ENCODE measurements at regions not wholly inside any gene's neighbourhood (a gene's known extent, or its start where the extent isn't known, plus 50 kb on each side); places are given as distances from the start of the nearest gene placed in this dataset.

DNA sequence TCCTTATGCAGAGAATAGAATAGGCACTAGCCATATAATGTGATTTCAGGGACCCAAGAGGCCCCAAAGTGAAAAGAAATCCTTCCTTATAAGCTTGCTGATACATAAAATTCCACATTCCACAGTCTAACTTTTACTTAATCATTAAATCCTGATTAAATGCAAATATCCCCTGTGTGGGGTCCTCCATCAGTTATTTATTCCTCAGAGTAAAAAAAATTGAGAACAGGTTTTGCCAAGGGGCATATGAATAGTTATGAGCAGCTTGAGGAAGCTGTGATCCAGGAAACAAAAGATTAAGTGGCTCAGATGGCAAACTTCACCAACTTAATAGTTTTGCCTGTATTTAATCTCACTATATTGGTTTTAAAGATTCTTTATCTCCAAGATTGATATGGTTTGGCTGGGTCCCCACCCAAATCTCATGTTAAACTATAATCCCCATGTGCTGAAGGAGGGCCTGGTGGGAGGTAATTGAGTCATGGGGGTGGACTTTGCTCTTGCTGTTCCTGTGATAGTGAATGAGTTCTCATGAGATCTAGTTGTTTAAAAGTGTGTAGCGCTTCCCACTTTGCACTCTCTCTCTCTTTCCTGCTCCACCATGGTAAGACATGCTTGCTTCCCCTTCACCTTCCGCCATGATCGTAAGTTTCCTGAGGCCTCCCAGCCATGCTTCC is 324.9 kb downstream of the NPR3 start:
- no peak for DNase-seq (ENCODE audit: low spot score)
- Mint-ChIP-seq H3K36me3 (no peaks in the 10 kb centered on the region), H3K27ac (no peak overlapping the region), H3K4me3 (no peak overlapping the region), H3K4me1 (ENCODE audit: low read depth in 2 of 2) (no peaks in the 10 kb centered on the region), H3K27me3 (no peaks in the 10 kb centered on the region), H3K9me3 (peaks cover 9% of the 10 kb centered on the region)
- ATAC-seq, result no peak

DNA sequence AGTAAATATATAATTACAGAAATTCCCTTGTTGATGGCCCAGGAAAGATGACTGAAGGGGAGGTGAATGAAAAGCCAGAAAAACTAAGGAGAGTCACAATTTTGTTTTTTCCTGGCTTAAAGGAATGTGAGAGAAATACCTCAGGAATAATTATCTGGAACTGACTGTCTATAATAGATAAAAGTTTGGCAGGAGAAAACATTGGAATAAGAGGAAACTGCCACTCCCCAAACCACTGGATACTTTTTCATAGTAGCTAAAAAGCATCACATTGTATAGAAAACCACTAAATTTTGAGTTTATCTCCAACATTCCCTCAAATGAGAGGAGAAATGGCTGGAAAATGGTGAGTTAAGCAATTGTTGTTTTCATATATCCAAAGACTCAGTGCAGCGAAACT is 326.0 kb downstream of the NPR3 start:
- no peaks in the 10 kb centered on the region for H3K4me1 Mint-ChIP-seq (ENCODE audit: low read depth in 2 of 2)
- H3K4me3 Mint-ChIP-seq, result no peak overlapping the region
- no peak for DNase-seq (ENCODE audit: low spot score)
- H3K27ac Mint-ChIP-seq, result no peak overlapping the region
- H3K9me3 Mint-ChIP-seq, result peaks cover 9% of the 10 kb centered on the region
- H3K36me3 Mint-ChIP-seq, result no peaks in the 10 kb centered on the region
- no peak for ATAC-seq
- no peaks in the 10 kb centered on the region for H3K27me3 Mint-ChIP-seq

DNA sequence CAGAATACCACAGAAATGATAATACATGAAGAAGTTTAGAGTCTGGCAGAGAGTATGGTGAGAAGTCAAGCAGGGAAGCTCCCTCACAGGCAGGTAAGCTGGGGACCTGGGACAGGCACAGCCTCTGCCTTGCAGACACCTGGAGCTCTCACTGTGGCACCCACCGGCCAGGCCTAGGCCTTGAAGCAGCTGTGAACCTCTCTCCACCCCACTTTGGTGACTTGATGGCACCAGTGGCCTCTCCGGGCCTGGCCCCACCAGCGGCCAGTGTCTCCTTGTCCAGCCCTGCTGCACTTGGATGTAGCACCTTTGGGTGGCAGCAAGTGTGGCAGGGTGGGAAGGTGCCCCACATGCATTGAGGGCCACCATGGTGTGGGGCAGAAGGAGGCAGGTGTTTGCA is 330.5 kb downstream of the NPR3 start:
- DNase-seq (ENCODE audit: low spot score) (no peak), ATAC-seq (peak in 1 of 2 donors; percentile 52)
- Mint-ChIP-seq H3K9me3 (peaks cover 4% of the 10 kb centered on the region), H3K27ac (no peak overlapping the region), H3K27me3 (no peaks in the 10 kb centered on the region), H3K36me3 (no peaks in the 10 kb centered on the region), H3K4me1 (ENCODE audit: low read depth in 2 of 2) (no peaks in the 10 kb centered on the region), H3K4me3 (no peak overlapping the region)

DNA sequence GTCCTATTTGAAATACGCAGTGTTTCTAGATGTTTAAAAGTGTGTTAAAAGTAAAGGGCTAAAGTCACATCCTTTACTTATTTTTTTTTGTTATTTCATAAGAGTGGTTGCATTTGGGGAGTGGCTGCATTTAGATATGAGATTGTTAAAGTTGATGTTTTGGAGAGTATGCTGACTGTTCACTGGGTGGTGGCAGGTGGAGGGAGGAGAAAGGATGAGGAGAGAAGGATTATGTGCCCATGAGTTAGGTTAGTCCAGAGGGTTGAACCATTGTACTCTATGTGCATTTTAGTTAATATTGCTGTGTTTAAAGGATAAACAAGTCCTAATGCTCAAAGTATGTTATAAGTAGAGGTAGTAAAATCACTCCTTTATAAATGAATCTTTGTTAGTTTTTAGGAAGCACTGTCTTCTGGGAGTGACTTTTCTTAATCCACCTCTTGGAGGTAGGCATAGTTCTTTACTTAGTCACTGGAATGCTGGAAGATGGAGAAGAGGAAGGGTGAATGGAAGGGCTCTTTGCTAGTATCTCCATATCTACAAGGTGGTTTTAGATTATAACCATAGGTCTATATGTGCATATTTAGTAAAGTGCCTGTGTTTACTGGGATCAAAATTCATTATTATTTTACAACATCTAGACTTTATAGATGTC is 332.3 kb downstream of the NPR3 start:
- ATAC-seq (no peak), DNase-seq (ENCODE audit: low spot score) (no peak)
- Mint-ChIP-seq H3K27me3 (no peaks in the 10 kb centered on the region), H3K4me1 (ENCODE audit: low read depth in 2 of 2) (no peaks in the 10 kb centered on the region), H3K36me3 (no peaks in the 10 kb centered on the region), H3K4me3 (no peak overlapping the region), H3K9me3 (peaks cover 4% of the 10 kb centered on the region), H3K27ac (no peak overlapping the region)

DNA sequence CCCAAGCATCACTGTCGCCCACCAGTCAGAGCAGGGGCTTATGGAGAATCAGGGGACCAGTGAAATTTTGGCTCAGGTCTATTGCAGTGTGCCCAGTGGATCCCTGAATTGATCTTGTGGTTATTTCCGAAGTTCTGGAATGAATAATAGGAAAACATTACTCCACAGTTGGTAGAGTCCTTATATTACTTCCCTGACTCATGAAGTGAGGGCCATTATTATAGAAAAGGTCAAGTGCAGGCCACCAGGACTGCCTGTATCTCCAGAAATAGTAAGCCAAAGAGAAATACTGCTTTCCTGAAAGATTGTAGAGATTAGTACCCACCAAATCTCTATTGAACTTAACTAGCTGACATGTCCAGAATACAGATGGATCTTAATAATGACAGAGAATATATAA is 335.0 kb downstream of the NPR3 start:
- H3K4me1 Mint-ChIP-seq (ENCODE audit: low read depth in 2 of 2), result no peaks in the 10 kb centered on the region
- H3K27ac Mint-ChIP-seq, result no peak overlapping the region
- peaks cover 4% of the 10 kb centered on the region for H3K9me3 Mint-ChIP-seq
- no peaks in the 10 kb centered on the region for H3K36me3 Mint-ChIP-seq
- ATAC-seq (no peak), DNase-seq (ENCODE audit: low spot score) (no peak)
- H3K27me3 Mint-ChIP-seq, result no peaks in the 10 kb centered on the region
- no peak overlapping the region for H3K4me3 Mint-ChIP-seq

DNA sequence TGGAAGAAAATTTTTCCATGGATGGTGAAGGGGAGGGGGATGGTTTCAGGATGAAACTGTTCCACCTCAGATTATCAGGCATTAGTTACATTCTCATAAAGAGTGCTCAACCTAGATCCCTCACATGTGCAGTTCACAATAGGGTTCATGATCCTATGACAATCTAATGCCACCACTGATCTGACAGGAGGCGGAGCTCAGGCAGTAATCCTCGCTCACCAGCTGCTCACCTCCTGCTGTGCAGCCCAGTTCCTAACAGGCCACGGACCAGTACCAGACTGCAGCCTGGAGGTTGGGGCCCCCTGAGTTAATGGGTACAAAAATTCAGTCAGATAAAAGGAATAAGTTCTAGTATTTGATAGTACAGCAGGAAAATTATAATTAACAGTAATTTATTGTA is 337.2 kb downstream of the NPR3 start:
- H3K27me3 Mint-ChIP-seq, result no peaks in the 10 kb centered on the region
- ATAC-seq, result no peak

DNA sequence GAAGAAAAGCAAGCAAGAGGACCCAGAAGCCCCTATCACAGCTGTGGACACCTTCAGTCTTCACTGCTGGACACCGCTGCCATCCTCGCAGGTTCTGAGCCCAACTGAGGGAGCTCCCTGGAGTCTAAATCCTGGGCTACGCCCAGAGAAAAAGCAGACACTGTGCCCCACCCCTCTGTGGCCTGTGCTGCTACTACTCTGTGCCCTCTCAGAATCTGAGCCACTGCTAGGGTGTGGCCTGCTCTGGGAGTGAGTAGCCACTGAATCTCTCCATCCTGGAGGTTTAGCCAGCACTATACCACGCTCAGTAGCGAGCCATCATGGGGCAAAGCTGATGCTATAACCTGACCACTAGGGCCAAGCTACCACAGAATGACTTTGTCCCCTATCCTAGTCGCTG is 338.2 kb downstream of the NPR3 start:
- DNase-seq (ENCODE audit: low spot score) (no peak), ATAC-seq (no peak)
- no peaks in the 10 kb centered on the region for H3K27me3 Mint-ChIP-seq
- no peaks in the 10 kb centered on the region for H3K4me1 Mint-ChIP-seq (ENCODE audit: low read depth in 2 of 2)
- H3K9me3 Mint-ChIP-seq, result peaks cover 14% of the 10 kb centered on the region
- no peak overlapping the region for H3K27ac Mint-ChIP-seq
- H3K36me3 Mint-ChIP-seq, result no peaks in the 10 kb centered on the region
- no peak overlapping the region for H3K4me3 Mint-ChIP-seq

More for the DNA sequence above, 337.2 kb downstream of the NPR3 start:
- Mint-ChIP-seq H3K27ac (no peak overlapping the region), H3K4me1 (ENCODE audit: low read depth in 2 of 2) (no peaks in the 10 kb centered on the region), H3K4me3 (no peak overlapping the region), H3K36me3 (no peaks in the 10 kb centered on the region), H3K9me3 (peaks cover 13% of the 10 kb centered on the region)
- no peak for DNase-seq (ENCODE audit: low spot score)

DNA sequence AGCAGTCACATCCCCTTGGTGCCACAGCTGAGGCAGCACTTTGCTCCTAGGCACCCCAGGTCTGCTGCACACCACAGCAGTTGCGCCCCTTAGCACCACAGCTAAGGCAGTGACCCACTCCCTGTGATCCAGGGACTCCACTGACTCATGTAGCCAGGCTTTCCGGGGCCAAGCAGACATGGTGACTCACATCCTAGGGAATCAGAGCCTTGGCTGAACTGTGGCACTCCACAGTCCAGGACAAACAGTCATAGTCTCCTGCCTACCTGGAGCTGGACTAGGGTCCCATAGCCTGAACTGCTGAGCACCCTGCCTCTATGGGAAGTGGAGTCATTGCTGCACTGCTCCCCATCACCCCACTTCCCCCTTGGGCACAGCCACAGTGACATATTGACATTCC is 338.7 kb downstream of the NPR3 start:
- no peak for DNase-seq (ENCODE audit: low spot score)
- Mint-ChIP-seq H3K27ac (no peak overlapping the region), H3K9me3 (peaks cover 14% of the 10 kb centered on the region), H3K27me3 (no peaks in the 10 kb centered on the region), H3K4me1 (ENCODE audit: low read depth in 2 of 2) (no peaks in the 10 kb centered on the region), H3K36me3 (no peaks in the 10 kb centered on the region), H3K4me3 (no peak overlapping the region)
- ATAC-seq, result no peak

DNA sequence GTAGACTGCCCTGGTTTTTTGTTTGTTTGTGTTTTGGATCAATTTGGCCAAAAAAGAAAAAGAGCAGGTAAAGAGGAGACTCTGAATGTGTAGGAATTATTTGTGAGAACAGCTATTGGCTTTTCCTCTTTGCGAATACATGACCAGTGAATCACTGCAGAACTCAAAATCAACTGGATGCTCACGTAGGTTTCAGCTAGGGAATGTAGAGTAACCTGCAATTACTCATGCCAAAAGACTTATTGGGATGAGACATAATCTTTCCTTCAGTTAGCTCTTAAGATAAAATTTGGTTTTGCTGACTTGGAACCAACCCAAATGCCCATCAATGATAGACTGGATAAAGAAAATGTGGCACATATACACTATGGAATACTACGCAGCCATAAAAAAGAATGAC is 348.0 kb downstream of the NPR3 start:
- no peak for DNase-seq (ENCODE audit: low spot score)
- Mint-ChIP-seq H3K36me3 (no peaks in the 10 kb centered on the region), H3K4me1 (ENCODE audit: low read depth in 2 of 2) (no peaks in the 10 kb centered on the region), H3K27ac (no peak overlapping the region), H3K9me3 (peaks cover 10% of the 10 kb centered on the region), H3K4me3 (no peak overlapping the region), H3K27me3 (no peaks in the 10 kb centered on the region)
- no peak for ATAC-seq

DNA sequence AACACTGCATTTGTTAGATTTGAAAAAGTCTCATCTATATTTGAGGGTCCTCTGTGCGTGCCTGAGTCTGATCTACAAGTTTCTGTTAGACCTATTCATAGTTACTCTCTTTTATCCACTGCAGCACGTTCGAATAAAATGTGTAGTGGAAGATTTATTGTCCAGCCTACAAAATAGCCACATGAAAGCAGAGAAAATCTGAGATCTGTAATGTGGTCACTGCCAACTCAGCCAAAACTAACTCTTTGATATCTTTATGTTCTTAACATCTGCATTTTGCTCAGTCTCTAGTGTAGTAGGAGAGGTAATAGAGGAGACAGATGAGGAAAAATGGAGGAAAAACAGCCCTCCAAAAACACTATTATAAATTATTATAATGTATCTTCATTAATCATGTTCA is 354.0 kb downstream of the NPR3 start:
- no peaks in the 10 kb centered on the region for H3K27me3 Mint-ChIP-seq
- H3K9me3 Mint-ChIP-seq, result no peaks in the 10 kb centered on the region
- ATAC-seq (no peak), DNase-seq (ENCODE audit: low spot score) (no peak)
- H3K4me3 Mint-ChIP-seq, result no peak overlapping the region
- no peaks in the 10 kb centered on the region for H3K4me1 Mint-ChIP-seq (ENCODE audit: low read depth in 2 of 2)
- no peak overlapping the region for H3K27ac Mint-ChIP-seq
- H3K36me3 Mint-ChIP-seq, result no peaks in the 10 kb centered on the region

DNA sequence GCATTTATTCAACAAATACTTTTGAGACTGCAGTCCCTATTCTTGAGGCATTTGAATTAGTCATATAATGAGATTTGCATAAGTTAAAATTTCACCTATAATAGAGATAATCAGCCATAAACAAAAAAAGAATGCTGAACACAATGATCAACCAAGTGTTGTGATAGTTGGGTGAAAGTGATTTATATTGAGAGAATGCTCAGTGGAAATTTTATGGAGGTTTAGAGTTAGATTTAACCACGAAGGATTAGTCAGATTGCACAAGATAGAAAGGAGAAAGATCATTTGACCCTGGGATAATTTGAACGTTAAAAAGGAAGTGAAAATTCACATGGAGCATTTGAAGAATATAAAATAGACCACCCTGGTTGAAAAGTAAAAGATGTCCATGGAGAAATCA is 356.2 kb downstream of the NPR3 start:
- no peaks in the 10 kb centered on the region for H3K4me1 Mint-ChIP-seq (ENCODE audit: low read depth in 2 of 2)
- ATAC-seq (no peak), DNase-seq (ENCODE audit: low spot score) (no peak)
- H3K27me3 Mint-ChIP-seq, result no peaks in the 10 kb centered on the region
- no peak overlapping the region for H3K27ac Mint-ChIP-seq
- H3K9me3 Mint-ChIP-seq, result no peaks in the 10 kb centered on the region
- H3K4me3 Mint-ChIP-seq, result no peak overlapping the region
- H3K36me3 Mint-ChIP-seq, result no peaks in the 10 kb centered on the region

DNA sequence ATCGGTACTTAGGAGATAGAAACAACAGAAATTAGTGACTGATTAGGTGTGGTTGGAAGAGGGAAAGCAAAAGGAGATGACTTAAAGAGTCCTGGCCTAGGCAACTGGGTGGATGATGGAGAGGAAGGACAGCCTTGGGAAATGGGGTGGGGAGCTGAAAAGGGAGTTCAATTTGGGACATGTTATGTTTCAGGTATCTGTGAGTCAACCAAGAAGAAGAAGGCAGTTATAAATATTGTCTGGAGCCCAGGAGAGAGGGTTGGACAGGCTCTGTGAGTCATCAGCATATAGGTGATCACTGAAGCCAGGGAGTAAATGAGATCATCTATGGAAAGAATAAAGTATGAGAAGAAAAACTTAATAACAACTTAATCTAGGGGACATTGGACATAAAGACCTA is 357.7 kb downstream of the NPR3 start:
- no peak overlapping the region for H3K4me3 Mint-ChIP-seq
- ATAC-seq (no peak), DNase-seq (ENCODE audit: low spot score) (no peak)
- no peaks in the 10 kb centered on the region for H3K9me3 Mint-ChIP-seq
- H3K4me1 Mint-ChIP-seq (ENCODE audit: low read depth in 2 of 2), result no peaks in the 10 kb centered on the region
- no peak overlapping the region for H3K27ac Mint-ChIP-seq
- no peaks in the 10 kb centered on the region for H3K27me3 Mint-ChIP-seq
- no peaks in the 10 kb centered on the region for H3K36me3 Mint-ChIP-seq

DNA sequence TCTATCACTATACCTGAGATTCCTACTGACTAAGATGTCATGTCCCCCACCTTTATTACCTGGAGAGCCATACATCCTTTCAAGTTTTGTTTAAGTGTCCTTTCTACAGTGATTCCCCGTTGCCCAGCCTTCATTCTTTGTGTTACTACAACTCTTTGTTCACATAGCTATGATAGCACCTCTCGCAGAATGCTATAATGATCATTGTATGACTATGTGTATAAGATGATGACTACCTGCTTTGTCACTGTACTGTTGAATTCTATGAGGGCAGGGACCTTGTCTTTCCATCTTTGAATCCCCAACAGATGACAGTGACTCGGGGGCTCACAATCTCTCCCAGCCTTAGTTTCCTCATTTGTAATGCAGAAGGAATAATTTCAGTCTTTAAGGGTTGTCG is 361.2 kb downstream of the NPR3 start:
- ATAC-seq (no peak), DNase-seq (ENCODE audit: low spot score) (no peak)
- H3K36me3 Mint-ChIP-seq, result no peaks in the 10 kb centered on the region
- no peaks in the 10 kb centered on the region for H3K27me3 Mint-ChIP-seq
- H3K27ac Mint-ChIP-seq, result no peak overlapping the region
- H3K4me1 Mint-ChIP-seq (ENCODE audit: low read depth in 2 of 2), result no peaks in the 10 kb centered on the region
- H3K9me3 Mint-ChIP-seq, result no peaks in the 10 kb centered on the region
- H3K4me3 Mint-ChIP-seq, result no peak overlapping the region

DNA sequence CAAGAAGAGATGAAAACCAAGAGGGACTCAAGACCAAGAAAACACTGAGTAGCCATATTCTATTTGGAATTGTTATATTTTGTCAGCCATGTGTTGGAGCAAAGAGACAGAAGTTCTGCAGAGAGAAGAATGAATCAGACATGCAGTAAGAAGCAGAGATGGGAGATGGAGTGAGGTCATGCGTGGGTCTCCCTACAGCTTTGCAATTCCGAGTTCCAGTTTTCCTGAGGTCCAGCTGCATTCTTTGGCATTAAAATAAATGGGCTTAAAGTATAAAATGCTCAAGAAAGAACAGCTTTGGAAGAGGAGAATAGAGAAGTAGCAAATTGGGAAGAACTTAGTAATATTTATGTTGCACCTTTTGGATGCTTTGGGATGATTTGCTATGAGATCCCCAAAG is 361.6 kb downstream of the NPR3 start:
- Mint-ChIP-seq H3K4me3 (no peak overlapping the region), H3K4me1 (ENCODE audit: low read depth in 2 of 2) (no peaks in the 10 kb centered on the region), H3K36me3 (no peaks in the 10 kb centered on the region), H3K27me3 (no peaks in the 10 kb centered on the region), H3K9me3 (peaks cover under 1% of the 10 kb centered on the region), H3K27ac (no peak overlapping the region)
- DNase-seq (ENCODE audit: low spot score) (no peak), ATAC-seq (no peak)

DNA sequence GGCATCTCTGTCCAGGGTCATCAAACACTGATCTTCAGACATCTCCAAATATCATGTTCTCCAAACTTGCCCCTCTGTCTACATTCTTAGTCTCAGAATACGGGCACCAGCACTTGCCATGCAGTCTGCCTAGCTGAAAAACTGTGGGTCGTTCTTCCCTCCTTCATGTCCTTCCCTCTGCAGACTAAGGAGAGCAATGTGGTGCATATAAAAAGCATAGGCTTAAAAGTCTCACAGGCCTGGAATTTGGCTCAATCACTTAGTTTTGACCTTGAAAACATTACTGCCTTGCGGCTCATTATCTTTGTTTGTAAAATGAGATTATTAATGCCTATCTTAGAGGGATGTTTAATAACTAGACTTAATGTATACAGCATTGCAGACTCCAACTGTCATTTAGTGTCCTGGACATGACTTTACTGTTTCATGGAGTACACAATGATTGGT is 362.8 kb downstream of the NPR3 start:
- Mint-ChIP-seq H3K4me3 (no peak overlapping the region), H3K9me3 (peaks cover 3% of the 10 kb centered on the region), H3K4me1 (ENCODE audit: low read depth in 2 of 2) (no peaks in the 10 kb centered on the region), H3K27ac (no peak overlapping the region), H3K27me3 (no peaks in the 10 kb centered on the region), H3K36me3 (no peaks in the 10 kb centered on the region)
- ATAC-seq (no peak), DNase-seq (ENCODE audit: low spot score) (no peak)
